Nephron progenitor cell (in vitro differentiated cells): ENCODE measurements at regions not wholly inside any gene's neighbourhood (a gene's known extent, or its start where the extent isn't known, plus 50 kb on each side); places are given as distances from the start of the nearest gene placed in this dataset.

Experiments
- DNase-seq: peaks from one replicate; pipeline ENCODE4 v3.0.0; 2021
- H3K27ac Mint-ChIP-seq: 2 replicates; pipeline ENCODE4 v1.8.0; 2021; ENCODE audit warnings: mild to moderate bottlenecking, moderate library complexity, mixed read lengths
- H3K27me3 Mint-ChIP-seq: 2 replicates; pipeline ENCODE4 v1.8.0; 2021; ENCODE audit warnings: mild to moderate bottlenecking, low read depth, mixed read lengths; ENCODE audit not compliant: poor library complexity
- H3K36me3 Mint-ChIP-seq: 2 replicates; pipeline ENCODE4 v1.8.0; 2021; ENCODE audit warnings: low read depth, mixed read lengths
- H3K4me1 Mint-ChIP-seq: 2 replicates; pipeline ENCODE4 v1.8.0; 2021; ENCODE audit warnings: mixed read lengths
- H3K4me3 Mint-ChIP-seq: 2 replicates; pipeline ENCODE4 v1.8.0; 2021; ENCODE audit warnings: mild to moderate bottlenecking, moderate library complexity, mixed read lengths
- H3K9me3 Mint-ChIP-seq: 2 replicates; pipeline ENCODE4 v1.8.0; 2021; ENCODE audit warnings: mild to moderate bottlenecking, moderate library complexity, mixed read lengths
- TF ChIP-seq, protein P1 (sequence below): fragments of 200-600 bp; sonication (generic); IDR thresholded peaks from 2 replicates; pipeline ENCODE4 v1.5.0; 2021; ENCODE audit warnings: antibody characterized with exemption

DNA sequence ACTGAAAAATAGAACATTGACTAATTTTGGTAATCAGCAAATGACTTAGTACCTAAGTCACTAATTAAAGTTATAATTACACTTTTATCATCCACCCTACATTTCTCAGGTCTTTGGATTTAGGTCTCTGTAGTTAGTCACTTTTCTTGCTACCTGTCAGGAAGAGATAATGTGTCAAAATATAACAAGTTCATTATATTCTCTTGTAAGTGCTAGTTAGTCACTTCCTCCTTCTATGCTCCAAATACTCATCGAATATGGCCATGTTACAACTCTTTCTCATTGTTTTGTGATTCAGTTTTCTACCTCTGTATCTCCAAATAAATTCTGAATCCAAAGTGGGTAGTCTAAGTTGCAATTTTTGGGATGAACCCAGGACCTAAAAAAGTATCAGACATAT, 163.5 kb upstream of the KIF2B start:
- H3K4me1 Mint-ChIP-seq: no peaks in the 10 kb centered on the region
- H3K27ac Mint-ChIP-seq: no peak overlapping the region
- H3K27me3 Mint-ChIP-seq: no peaks in the 10 kb centered on the region
- H3K36me3 Mint-ChIP-seq: no peaks in the 10 kb centered on the region
- no peaks in the 10 kb centered on the region for H3K9me3 Mint-ChIP-seq
- TF ChIP-seq, protein P1, sequence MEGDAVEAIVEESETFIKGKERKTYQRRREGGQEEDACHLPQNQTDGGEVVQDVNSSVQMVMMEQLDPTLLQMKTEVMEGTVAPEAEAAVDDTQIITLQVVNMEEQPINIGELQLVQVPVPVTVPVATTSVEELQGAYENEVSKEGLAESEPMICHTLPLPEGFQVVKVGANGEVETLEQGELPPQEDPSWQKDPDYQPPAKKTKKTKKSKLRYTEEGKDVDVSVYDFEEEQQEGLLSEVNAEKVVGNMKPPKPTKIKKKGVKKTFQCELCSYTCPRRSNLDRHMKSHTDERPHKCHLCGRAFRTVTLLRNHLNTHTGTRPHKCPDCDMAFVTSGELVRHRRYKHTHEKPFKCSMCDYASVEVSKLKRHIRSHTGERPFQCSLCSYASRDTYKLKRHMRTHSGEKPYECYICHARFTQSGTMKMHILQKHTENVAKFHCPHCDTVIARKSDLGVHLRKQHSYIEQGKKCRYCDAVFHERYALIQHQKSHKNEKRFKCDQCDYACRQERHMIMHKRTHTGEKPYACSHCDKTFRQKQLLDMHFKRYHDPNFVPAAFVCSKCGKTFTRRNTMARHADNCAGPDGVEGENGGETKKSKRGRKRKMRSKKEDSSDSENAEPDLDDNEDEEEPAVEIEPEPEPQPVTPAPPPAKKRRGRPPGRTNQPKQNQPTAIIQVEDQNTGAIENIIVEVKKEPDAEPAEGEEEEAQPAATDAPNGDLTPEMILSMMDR: no peak
- DNase-seq: no peak
- H3K4me3 Mint-ChIP-seq: no peak overlapping the region

DNA sequence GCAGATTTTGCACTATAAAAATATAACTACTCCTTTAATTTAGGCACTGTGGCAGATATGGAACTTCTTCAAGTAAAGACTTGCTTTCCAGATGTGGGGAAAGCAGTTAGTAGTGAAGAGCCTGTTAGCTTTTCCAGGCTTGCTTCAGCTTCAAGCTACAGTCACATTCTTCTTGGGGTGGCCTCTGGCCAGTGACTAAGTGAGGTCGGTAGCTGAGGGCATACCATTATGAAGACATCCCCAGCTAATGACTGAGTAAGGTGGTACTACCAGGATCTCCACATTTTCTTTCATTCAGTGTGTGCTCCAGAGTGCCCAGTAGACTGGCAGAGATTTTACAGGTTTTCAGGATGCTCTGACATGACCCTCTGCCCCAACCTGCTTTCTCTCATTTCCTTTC, 167.1 kb upstream of the KIF2B start:
- Mint-ChIP-seq H3K4me3 (no peak overlapping the region), H3K27ac (no peak overlapping the region), H3K27me3 (no peaks in the 10 kb centered on the region), H3K36me3 (no peaks in the 10 kb centered on the region), H3K4me1 (no peaks in the 10 kb centered on the region), H3K9me3 (no peaks in the 10 kb centered on the region)
- TF ChIP-seq, protein P1: no peak
- no peak for DNase-seq

DNA sequence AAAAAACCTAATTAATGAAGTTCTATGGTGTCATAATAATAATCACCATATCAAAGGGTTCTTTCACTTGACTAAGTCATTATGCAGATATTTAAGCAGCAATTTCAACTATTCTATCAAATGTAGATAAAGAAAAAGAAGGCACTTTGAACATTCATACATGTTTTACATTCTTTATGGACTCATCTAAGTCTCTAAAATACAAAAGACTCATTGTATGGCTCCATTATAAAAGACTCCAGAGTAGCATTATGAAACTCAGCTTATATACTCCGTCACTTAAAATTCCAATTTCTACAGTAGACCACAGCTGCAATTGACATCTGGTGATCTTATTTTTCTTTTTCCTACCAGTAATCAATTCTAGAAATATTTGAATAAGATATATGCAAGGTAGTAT, 173.5 kb upstream of the KIF2B start:
- Mint-ChIP-seq H3K27me3 (no peaks in the 10 kb centered on the region), H3K4me1 (no peaks in the 10 kb centered on the region), H3K9me3 (peaks cover 9% of the 10 kb centered on the region), H3K36me3 (no peaks in the 10 kb centered on the region), H3K4me3 (no peak overlapping the region), H3K27ac (no peak overlapping the region)
- no peak for DNase-seq
- TF ChIP-seq, protein P1: no peak

DNA sequence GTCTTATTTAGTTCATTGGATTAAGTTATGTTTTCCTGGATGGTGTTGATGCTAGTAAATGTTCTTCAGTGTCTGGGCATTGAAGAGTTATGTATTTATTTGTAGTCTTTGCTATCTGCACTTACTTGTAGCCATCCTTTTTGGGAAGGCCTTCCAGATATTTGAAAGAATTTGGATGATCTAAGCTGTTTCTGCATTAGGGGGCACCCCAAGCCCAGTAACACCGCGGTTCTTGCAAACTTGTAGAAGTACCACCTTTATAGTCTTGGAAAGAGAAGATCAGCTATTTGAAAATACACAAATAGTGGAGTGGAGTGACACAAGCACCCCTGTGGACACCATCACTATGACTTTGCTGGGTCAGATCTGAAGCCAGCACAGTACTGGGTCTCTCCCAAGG, 175.9 kb upstream of the KIF2B start:
- H3K4me3 Mint-ChIP-seq: no peak overlapping the region
- TF ChIP-seq, protein P1: no peak
- H3K36me3 Mint-ChIP-seq: no peaks in the 10 kb centered on the region
- H3K27me3 Mint-ChIP-seq: no peaks in the 10 kb centered on the region
- peaks cover 9% of the 10 kb centered on the region for H3K9me3 Mint-ChIP-seq
- no peak for DNase-seq
- H3K4me1 Mint-ChIP-seq: no peaks in the 10 kb centered on the region
- no peak overlapping the region for H3K27ac Mint-ChIP-seq

DNA sequence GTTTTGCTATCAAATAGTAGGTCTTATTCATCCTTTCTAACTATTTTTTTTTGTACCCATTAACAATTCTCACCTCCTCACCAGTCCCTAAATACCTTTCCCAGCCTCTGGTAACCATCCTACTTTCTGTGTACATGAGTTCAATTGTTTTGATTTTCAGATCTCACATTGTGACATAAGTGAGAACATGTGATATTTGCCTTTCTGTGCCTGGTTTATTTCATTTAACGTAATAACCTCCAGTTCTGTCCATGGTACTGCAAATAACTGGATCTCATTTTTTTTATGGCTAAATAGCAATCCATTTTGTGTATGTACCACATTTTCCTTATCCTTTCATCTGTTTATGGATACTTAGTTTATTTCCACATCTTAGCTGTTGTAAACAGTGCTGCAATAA, 181.9 kb upstream of the KIF2B start:
- Mint-ChIP-seq H3K4me1 (peaks cover 9% of the 10 kb centered on the region), H3K36me3 (no peaks in the 10 kb centered on the region), H3K27me3 (no peaks in the 10 kb centered on the region), H3K9me3 (no peaks in the 10 kb centered on the region), H3K4me3 (no peak overlapping the region), H3K27ac (peak overlapping the region; percentile 13)
- DNase-seq: no peak
- TF ChIP-seq, protein P1: no peak

DNA sequence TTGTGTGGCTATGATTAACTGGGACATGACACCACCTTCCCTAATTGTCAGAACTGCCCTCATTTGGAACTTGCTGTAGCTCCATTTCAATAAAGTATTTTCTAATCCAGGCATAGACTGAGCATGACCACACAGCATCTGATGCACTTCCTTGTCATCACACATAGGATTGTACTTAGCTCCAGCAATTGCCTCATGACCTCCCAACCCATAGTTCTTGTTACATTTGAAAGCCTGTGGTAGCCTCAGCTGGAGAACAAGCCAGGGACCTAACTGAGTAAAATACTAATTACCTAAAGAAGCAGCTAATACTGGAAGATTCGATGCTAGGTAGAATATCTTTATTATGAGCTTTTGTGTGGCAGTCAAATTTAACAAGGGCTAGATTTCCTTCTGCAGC, 187.3 kb upstream of the KIF2B start:
- Mint-ChIP-seq H3K4me3 (no peak overlapping the region), H3K4me1 (peaks cover 19% of the 10 kb centered on the region), H3K36me3 (no peaks in the 10 kb centered on the region), H3K27ac (no peak overlapping the region), H3K9me3 (no peaks in the 10 kb centered on the region), H3K27me3 (no peaks in the 10 kb centered on the region)
- DNase-seq: no peak
- TF ChIP-seq, protein P1: no peak
